OCI-LY1 (cell line): ENCODE measurements at regions not wholly inside any gene's neighbourhood (a gene's known extent, or its start where the extent isn't known, plus 50 kb on each side); places are given as distances from the start of the nearest gene placed in this dataset.
"Not testable (repeated sequence)": the region's sequence is repeated elsewhere in the genome, so short reads cannot be mapped to it uniquely, and the experiment has no call there.

Experiments
- H2AFZ ChIP-seq: fragments of 200-600 bp; sonication (generic), shearing (Covaris generic); 2 replicates; pipeline ENCODE4 v1.6.0; 2014; ENCODE audit warnings: antibody characterized with exemption, mild to moderate bottlenecking, low read length
- H3F3A ChIP-seq: fragments of 200-600 bp; sonication (generic), shearing (Covaris generic); 2 replicates; pipeline ENCODE4 v1.6.0; 2014; ENCODE audit warnings: mild to moderate bottlenecking, antibody characterized with exemption, low read length, moderate library complexity; ENCODE audit not compliant: insufficient read depth
- H3K27ac ChIP-seq: fragments of 200-600 bp; sonication (generic); 2 replicates; pipeline ENCODE4 v1.5.1; 2014; ENCODE audit warnings: low read length, mixed run types, mild to moderate bottlenecking, low read depth; ENCODE audit not compliant: poor library complexity, severe bottlenecking
- H3K27me3 ChIP-seq: fragments of 200-600 bp; sonication (generic); 2 replicates; pipeline ENCODE4 v1.6.0; 2014; ENCODE audit warnings: antibody characterized with exemption, mild to moderate bottlenecking, low read length, moderate library complexity; ENCODE audit not compliant: insufficient read depth
- H3K36me3 ChIP-seq: fragments of 200-600 bp; sonication (generic); 2 replicates; pipeline ENCODE4 v1.6.1; 2014; ENCODE audit warnings: mild to moderate bottlenecking, antibody characterized with exemption, low read length, moderate library complexity, mixed read lengths; ENCODE audit not compliant: insufficient read depth
- H3K4me1 ChIP-seq: fragments of 200-600 bp; sonication (generic); 2 replicates; pipeline ENCODE4 v1.5.1; 2014; ENCODE audit warnings: mild to moderate bottlenecking, low read length, moderate library complexity; ENCODE audit not compliant: insufficient read depth, severe bottlenecking
- H3K4me2 ChIP-seq: fragments of 200-600 bp; sonication (generic), shearing (Covaris generic); 2 replicates; pipeline ENCODE4 v1.6.1; 2014; ENCODE audit warnings: low read length
- H3K4me3 ChIP-seq: fragments of 200-600 bp; sonication (generic); 2 replicates; pipeline ENCODE4 v1.5.1; 2014; ENCODE audit warnings: low read length, low read depth, mild to moderate bottlenecking, mixed read lengths; ENCODE audit not compliant: poor library complexity, severe bottlenecking
- H3K79me2 ChIP-seq: fragments of 200-600 bp; shearing (Covaris generic); 2 replicates; pipeline ENCODE4 v1.6.1; 2016; ENCODE audit warnings: mixed run types, low read length, mixed read lengths; ENCODE audit not compliant: insufficient read depth
- H3K9ac ChIP-seq: fragments of 200-600 bp; sonication (generic), shearing (Covaris generic); 2 replicates; pipeline ENCODE4 v1.6.1; 2014; ENCODE audit warnings: mild to moderate bottlenecking, low read length, mixed read lengths
- H3K9me2 ChIP-seq: fragments of 200-600 bp; sonication (generic), shearing (Covaris generic); 2 replicates; pipeline ENCODE4 v1.6.1; 2014; ENCODE audit warnings: low read depth, mild to moderate bottlenecking, low read length, mixed read lengths
- H3K9me3 ChIP-seq: fragments of 200-600 bp; shearing (Covaris generic); 2 replicates; pipeline ENCODE4 v1.6.1; 2014; ENCODE audit warnings: low read length, mixed read lengths
- H4K20me1 ChIP-seq: fragments of 200-600 bp; sonication (generic), shearing (Covaris generic); 2 replicates; pipeline ENCODE4 v1.6.0; 2016; ENCODE audit warnings: mild to moderate bottlenecking, low read length; ENCODE audit not compliant: insufficient read depth
- EZH2 ChIP-seq: fragments of 200-600 bp; sonication (generic), shearing (Covaris generic); IDR thresholded peaks from 2 replicates; pipeline ENCODE4 v1.8.0; 2017; ENCODE audit warnings: borderline replicate concordance, mixed run types, mild to moderate bottlenecking, antibody characterized with exemption, low read length, moderate library complexity, mixed read lengths
- TF ChIP-seq, protein P1 (sequence below): fragments of 200-600 bp; sonication (generic), shearing (Covaris generic); IDR thresholded peaks from 2 replicates; pipeline ENCODE4 v1.5.1; 2017; ENCODE audit warnings: mild to moderate bottlenecking, antibody characterized with exemption, low read length, moderate library complexity, mixed read lengths

DNA sequence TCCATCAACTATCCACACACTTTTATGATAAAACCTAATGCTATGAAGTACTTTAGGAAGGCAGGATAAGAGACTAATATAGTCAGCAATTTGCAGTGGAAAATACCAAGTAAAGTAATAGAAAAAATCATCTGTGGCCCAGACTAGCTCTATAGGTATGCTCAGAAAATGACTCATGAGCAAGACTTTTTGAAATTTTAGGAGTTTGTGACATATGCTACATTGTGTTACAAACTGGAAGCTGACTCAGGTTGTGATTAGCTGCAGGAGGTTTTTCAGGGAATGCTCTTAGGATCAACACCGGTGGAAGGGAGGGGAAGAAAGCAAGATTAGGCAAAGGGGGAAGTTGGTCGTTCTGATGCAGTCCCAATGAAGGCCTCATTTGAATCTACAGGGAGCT is 56.1 kb downstream of the FEZF1 start:
- Histone ChIP-seq H4K20me1 (no peaks in the 10 kb centered on the region), H3K9ac (no peak overlapping the region), H3K9me3 (no peaks in the 10 kb centered on the region), H3K9me2 (no peaks in the 10 kb centered on the region), H3K4me1 (no peaks in the 10 kb centered on the region), H3K27ac (no peak overlapping the region), H3K4me3 (no peak overlapping the region), H3K36me3 (no peaks in the 10 kb centered on the region), H3K27me3 (no peaks in the 10 kb centered on the region), H3K4me2 (no peak overlapping the region), H2AFZ (no peak overlapping the region), H3F3A (no peaks in the 10 kb centered on the region), H3K79me2 (no peaks in the 10 kb centered on the region)
- TF ChIP-seq, protein P1, sequence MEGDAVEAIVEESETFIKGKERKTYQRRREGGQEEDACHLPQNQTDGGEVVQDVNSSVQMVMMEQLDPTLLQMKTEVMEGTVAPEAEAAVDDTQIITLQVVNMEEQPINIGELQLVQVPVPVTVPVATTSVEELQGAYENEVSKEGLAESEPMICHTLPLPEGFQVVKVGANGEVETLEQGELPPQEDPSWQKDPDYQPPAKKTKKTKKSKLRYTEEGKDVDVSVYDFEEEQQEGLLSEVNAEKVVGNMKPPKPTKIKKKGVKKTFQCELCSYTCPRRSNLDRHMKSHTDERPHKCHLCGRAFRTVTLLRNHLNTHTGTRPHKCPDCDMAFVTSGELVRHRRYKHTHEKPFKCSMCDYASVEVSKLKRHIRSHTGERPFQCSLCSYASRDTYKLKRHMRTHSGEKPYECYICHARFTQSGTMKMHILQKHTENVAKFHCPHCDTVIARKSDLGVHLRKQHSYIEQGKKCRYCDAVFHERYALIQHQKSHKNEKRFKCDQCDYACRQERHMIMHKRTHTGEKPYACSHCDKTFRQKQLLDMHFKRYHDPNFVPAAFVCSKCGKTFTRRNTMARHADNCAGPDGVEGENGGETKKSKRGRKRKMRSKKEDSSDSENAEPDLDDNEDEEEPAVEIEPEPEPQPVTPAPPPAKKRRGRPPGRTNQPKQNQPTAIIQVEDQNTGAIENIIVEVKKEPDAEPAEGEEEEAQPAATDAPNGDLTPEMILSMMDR = no peak
- no peak for TF ChIP-seq EZH2

DNA sequence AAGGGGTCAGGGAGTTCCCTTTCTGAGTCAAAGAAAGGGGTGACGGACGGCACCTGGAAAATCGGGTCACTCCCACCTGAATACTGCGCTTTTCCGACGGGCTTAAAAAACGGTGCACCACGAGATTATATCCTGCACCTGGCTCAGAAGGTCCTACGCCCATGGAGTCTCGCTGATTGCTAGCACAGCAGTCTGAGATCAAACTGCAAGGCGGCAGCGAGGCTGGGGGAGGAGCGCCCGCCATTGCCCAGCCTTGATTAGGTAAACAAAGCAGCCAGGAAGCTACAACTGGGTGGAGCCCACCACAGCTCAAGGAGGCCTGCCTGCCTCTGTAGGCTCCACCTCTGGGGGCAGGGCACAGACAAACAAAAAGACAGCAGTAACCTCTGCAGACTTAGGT is 65.8 kb downstream of the FEZF1 start:
- H3K9me2 ChIP-seq, H3K36me3 ChIP-seq, H3K4me3 ChIP-seq, H3K27ac ChIP-seq, H3K27me3 ChIP-seq, H3K9ac ChIP-seq, H2AFZ ChIP-seq, H3K4me1 ChIP-seq, H3F3A ChIP-seq, H3K4me2 ChIP-seq, H4K20me1 ChIP-seq, H3K9me3 ChIP-seq, H3K79me2 ChIP-seq: not testable (repeated sequence)

DNA sequence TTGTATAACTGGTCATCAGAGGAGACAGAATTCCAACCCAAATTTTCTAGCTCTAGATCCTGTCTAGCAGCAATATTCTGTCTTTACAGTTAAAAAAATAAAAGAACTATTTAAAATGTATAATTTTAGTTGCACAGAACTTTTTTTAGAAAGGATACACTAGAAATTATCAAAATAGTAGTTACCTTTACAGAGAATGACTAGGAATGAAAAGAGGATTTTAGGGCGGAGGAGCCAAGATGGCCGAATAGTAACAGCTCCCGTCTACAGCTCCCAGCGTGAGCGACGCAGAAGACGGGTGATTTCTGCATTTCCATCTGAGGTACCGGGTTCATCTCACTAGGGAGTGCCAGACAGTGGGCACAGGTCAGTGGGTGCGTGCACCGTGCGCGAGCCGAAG is 66.3 kb downstream of the FEZF1 start:
- not testable (repeated sequence) for H3K27me3 ChIP-seq, H3K4me2 ChIP-seq

DNA sequence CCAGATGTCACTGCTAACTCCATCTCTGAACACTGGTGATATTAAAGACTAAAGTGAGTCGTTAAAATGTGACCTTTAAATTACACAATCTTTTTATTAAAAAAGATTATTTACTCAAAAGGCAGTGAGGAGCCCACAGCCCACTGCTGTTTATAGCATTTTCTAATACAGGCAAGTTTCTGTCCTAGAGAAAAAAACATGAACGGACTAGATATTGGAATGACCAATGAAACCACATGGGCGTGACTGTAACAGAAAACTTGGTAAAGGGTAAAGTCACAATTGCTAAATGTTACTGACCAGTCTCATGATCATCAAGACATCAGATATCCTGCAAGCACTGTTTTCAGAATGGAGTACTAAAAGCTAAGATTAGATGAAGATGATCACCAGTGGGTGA is 78.7 kb downstream of the FEZF1 start:
- Histone ChIP-seq H2AFZ (no peak overlapping the region), H3K9me2 (no peaks in the 10 kb centered on the region)
- TF ChIP-seq, protein P1 = no peak
- TF ChIP-seq EZH2 = no peak

More for the DNA sequence above, 66.3 kb downstream of the FEZF1 start:
- H3K27ac ChIP-seq, H3K79me2 ChIP-seq, H4K20me1 ChIP-seq, H3K4me3 ChIP-seq, H3K9me3 ChIP-seq, H3K36me3 ChIP-seq, H3F3A ChIP-seq, H3K9ac ChIP-seq, H3K9me2 ChIP-seq, H3K4me1 ChIP-seq: not testable (repeated sequence)
- H2AFZ ChIP-seq = 0 out of 2 replicates have a peak overlapping the region, but pooled peaks have one; percentile 55

More for the DNA sequence above, 78.7 kb downstream of the FEZF1 start:
- Histone ChIP-seq H3K4me3 (no peak overlapping the region), H3K27me3 (no peaks in the 10 kb centered on the region), H3K9me3 (no peaks in the 10 kb centered on the region), H3F3A (no peaks in the 10 kb centered on the region), H3K36me3 (no peaks in the 10 kb centered on the region), H3K4me2 (no peak overlapping the region), H3K79me2 (no peaks in the 10 kb centered on the region), H4K20me1 (no peaks in the 10 kb centered on the region), H3K9ac (no peak overlapping the region), H3K4me1 (no peaks in the 10 kb centered on the region), H3K27ac (no peak overlapping the region)
